NCI-H1417 treated with DMSO at 0.1 percent for 48 hours (cell line): ENCODE measurements at regions not wholly inside any gene's neighbourhood (a gene's known extent, or its start where the extent isn't known, plus 50 kb on each side); places are given as distances from the start of the nearest gene placed in this dataset.
"Not testable (repeated sequence)": the region's sequence is repeated elsewhere in the genome, so short reads cannot be mapped to it uniquely, and the experiment has no call there.

Experiments
- DNase-seq: peaks from one replicate; lab custom pipeline; 2025; lab: John Stamatoyannopoulos, UW

- no peak for DNase-seq
These were observed 284.0 kb downstream of the TMEM38B start for GRCh38 chr9:105978336-105978735.

- no peak for DNase-seq
These were observed 284.5 kb downstream of the TMEM38B start for GRCh38 chr9:105978826-105979225.

- DNase-seq = no peak
These were observed 284.9 kb downstream of the TMEM38B start for GRCh38 chr9:105979290-105979689.

- no peak for DNase-seq
These were observed 290.4 kb downstream of the TMEM38B start for GRCh38 chr9:105984714-105985113.

- DNase-seq = no peak
These were observed 298.9 kb downstream of the TMEM38B start for GRCh38 chr9:105993116-105993854.

- no peak for DNase-seq
These were observed 299.8 kb downstream of the TMEM38B start for GRCh38 chr9:105993921-105994715.

- no peak for DNase-seq
These were observed 300.6 kb downstream of the TMEM38B start for GRCh38 chr9:105994970-105995369.

GRCh38 chr9:106017198-106017740, 322.9 kb downstream of the TMEM38B start:
- DNase-seq = no peak

- DNase-seq = no peak
These were observed 324.8 kb downstream of the TMEM38B start for GRCh38 chr9:106019039-106019680.

- DNase-seq = no peak
These were observed 325.4 kb downstream of the TMEM38B start for GRCh38 chr9:106019702-106020101.

- DNase-seq = no peak
These were observed 325.8 kb downstream of the TMEM38B start for GRCh38 chr9:106020186-106020585.

GRCh38 chr9:106023455-106023854, 329.1 kb downstream of the TMEM38B start:
- DNase-seq = no peak

GRCh38 chr9:106025453-106025852, 331.1 kb downstream of the TMEM38B start:
- no peak for DNase-seq

GRCh38 chr9:106030146-106030545, 335.8 kb downstream of the TMEM38B start:
- not testable (repeated sequence) for DNase-seq

- DNase-seq = peak; percentile 33
These were observed 338.6 kb downstream of the TMEM38B start for GRCh38 chr9:106032978-106033377.

GRCh38 chr9:106035806-106036205, 341.5 kb downstream of the TMEM38B start:
- no peak for DNase-seq

GRCh38 chr9:106038266-106039001, 344.1 kb downstream of the TMEM38B start:
- no peak for DNase-seq

GRCh38 chr9:106039151-106039935, 345.0 kb downstream of the TMEM38B start:
- DNase-seq = no peak

- not testable (repeated sequence) for DNase-seq
These were observed 347.6 kb downstream of the TMEM38B start for GRCh38 chr9:106041920-106042319.

GRCh38 chr9:106051545-106051944, 357.2 kb downstream of the TMEM38B start:
- DNase-seq = no peak

- DNase-seq = no peak
These were observed 357.8 kb downstream of the TMEM38B start for GRCh38 chr9:106052166-106052565.
